AG10803 (cell line): ENCODE measurements at regions not wholly inside any gene's neighbourhood (a gene's known extent, or its start where the extent isn't known, plus 50 kb on each side); places are given as distances from the start of the nearest gene placed in this dataset.

ENCODE experiments used
- DNase-seq: peaks from one replicate; pipeline ENCODE4 v3.0.0; 2010; ENCODE audit warnings: low read depth
- H3K4me3 ChIP-seq: 2 replicates; pipeline ENCODE4 v1.5.1; 2011; ENCODE audit warnings: mild to moderate bottlenecking, low read length, control low read depth
- TF ChIP-seq, protein P1 (sequence below): conservative IDR thresholded peaks from 2 replicates; pipeline ENCODE4 v1.5.1; 2011; ENCODE audit warnings: mild to moderate bottlenecking, low read length, control low read depth, inconsistent platforms

- TF ChIP-seq, protein P1, sequence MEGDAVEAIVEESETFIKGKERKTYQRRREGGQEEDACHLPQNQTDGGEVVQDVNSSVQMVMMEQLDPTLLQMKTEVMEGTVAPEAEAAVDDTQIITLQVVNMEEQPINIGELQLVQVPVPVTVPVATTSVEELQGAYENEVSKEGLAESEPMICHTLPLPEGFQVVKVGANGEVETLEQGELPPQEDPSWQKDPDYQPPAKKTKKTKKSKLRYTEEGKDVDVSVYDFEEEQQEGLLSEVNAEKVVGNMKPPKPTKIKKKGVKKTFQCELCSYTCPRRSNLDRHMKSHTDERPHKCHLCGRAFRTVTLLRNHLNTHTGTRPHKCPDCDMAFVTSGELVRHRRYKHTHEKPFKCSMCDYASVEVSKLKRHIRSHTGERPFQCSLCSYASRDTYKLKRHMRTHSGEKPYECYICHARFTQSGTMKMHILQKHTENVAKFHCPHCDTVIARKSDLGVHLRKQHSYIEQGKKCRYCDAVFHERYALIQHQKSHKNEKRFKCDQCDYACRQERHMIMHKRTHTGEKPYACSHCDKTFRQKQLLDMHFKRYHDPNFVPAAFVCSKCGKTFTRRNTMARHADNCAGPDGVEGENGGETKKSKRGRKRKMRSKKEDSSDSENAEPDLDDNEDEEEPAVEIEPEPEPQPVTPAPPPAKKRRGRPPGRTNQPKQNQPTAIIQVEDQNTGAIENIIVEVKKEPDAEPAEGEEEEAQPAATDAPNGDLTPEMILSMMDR: no peak
- H3K4me3 ChIP-seq: no peak overlapping the region
- DNase-seq: no peak
Observed at GRCh38 chr19:28867978-28868377, 345.0 kb downstream of the UQCRFS1 start.

DNA sequence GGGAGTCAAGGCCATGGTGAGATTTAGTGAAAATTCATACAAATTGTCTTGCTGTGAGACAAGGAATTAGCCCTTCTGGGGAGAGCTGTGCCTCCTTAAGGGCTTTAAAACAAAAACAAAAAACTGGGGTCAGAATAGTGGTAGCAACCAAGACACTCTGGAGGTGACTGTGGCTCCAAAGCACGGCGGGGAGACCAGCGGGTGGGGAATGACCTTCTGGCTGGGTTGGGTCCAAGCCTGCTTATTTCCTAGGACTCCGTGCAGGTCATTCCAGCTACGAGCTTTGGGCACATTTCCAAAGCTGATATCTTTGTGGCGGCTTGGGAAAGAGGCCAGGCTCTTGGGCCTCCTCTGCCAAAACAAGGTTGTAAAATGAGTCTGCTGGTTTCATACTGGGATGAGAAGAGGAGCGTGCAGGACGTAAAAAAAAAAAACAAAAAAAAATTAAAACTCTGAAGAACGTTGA, 348.3 kb downstream of the UQCRFS1 start:
- DNase-seq: no peak
- TF ChIP-seq, protein P1: no peak
- no peak overlapping the region for H3K4me3 ChIP-seq

GRCh38 chr19:28864024-28864503, 348.9 kb downstream of the UQCRFS1 start:
- TF ChIP-seq, protein P1: no peak
- no peak for DNase-seq

GRCh38 chr19:28862238-28862637, 350.7 kb downstream of the UQCRFS1 start:
- no peak overlapping the region for H3K4me3 ChIP-seq
- TF ChIP-seq, protein P1: no peak
- DNase-seq: no peak

More at GRCh38 chr19:28864024-28864503, 348.9 kb downstream of the UQCRFS1 start:
- H3K4me3 ChIP-seq: no peak overlapping the region

DNA sequence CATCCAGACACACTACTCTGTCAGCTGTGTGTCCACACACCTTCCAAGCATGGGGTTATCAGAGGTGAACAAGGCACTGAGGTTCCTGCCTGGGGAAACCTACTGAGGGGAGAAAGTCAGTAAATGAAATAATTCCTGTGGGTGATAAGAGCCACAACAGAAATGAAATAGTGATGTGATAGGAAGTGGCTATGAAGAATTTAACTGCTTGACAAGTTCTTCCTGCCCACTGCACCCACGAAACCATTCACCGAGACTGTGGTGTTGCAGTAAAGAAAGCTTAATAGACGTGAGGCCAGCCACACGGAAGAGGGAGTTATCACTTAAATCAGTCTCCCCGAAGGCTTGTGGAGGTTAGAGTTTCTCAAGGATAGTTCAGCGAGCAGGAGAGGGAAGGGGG, 353.1 kb downstream of the UQCRFS1 start:
- no peak overlapping the region for H3K4me3 ChIP-seq
- no peak for DNase-seq
- TF ChIP-seq, protein P1: no peak

GRCh38 chr19:28858933-28859332, 354.0 kb downstream of the UQCRFS1 start:
- TF ChIP-seq, protein P1: no peak
- no peak for DNase-seq
- H3K4me3 ChIP-seq: no peak overlapping the region

GRCh38 chr19:28857967-28858366, 355.0 kb downstream of the UQCRFS1 start:
- DNase-seq: no peak
- no peak overlapping the region for H3K4me3 ChIP-seq
- TF ChIP-seq, protein P1: no peak
